HG03103 (cell line): ENCODE measurements at regions not wholly inside any gene's neighbourhood (a gene's known extent, or its start where the extent isn't known, plus 50 kb on each side); places are given as distances from the start of the nearest gene placed in this dataset.
A peak's percentile ranks its signal among the peaks of the same experiment; 100 is the strongest.
"Not testable (repeated sequence)": the region's sequence is repeated elsewhere in the genome, so short reads cannot be mapped to it uniquely, and the experiment has no call there.

Experiments used
- ATAC-seq: cut with Tn5 transposase; IDR thresholded peaks from one replicate; pipeline ENCODE4 v1.9.1; 2021; ENCODE audit warnings: low read depth; ENCODE audit not compliant: unreplicated experiment

DNA sequence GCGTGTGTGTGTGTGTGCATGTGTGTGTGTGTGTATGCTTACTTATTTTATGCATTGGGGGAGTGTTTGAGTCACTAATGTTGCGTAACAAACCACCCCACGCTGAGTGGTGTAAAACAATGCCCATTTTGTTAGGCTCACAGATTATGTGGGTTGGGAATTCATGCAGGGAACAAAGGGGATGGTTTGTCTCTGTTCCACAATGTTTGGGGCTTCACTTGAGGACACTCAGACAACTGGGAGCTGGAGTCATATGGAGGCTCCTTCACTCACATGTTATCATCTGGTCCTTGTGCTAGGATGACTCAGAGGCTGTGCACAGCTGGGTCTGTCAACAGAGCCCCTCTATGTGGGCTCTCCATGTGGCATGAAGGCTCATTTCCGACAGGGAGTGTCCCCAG, 51.3 kb upstream of the LARGE1 start:
- ATAC-seq, result no peak

DNA sequence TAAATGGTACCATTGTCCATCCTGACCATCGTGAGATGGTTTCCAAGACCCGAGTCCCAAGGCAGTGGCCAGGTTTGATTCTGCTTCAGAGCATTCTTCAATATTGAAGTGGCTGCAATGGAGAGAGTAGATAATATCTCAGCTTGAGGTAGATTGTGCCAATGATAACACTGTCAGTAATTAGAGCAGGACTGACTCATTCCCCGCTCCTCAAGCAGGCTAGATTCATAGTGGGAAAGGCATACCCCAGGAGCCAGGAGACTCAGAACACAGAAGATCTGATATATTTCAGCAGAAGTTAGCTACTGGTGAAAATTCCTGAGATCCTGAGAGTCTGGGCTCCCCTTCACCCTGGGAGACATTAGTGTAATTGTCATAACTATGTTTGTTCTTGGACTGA, 55.6 kb upstream of the LARGE1 start:
- no peak for ATAC-seq

- no peak for ATAC-seq
Observed at GRCh38 chr22:33983558-33983957, 63.3 kb upstream of the LARGE1 start.

GRCh38 chr22:33984211-33984610, 63.9 kb upstream of the LARGE1 start:
- ATAC-seq, result no peak

DNA sequence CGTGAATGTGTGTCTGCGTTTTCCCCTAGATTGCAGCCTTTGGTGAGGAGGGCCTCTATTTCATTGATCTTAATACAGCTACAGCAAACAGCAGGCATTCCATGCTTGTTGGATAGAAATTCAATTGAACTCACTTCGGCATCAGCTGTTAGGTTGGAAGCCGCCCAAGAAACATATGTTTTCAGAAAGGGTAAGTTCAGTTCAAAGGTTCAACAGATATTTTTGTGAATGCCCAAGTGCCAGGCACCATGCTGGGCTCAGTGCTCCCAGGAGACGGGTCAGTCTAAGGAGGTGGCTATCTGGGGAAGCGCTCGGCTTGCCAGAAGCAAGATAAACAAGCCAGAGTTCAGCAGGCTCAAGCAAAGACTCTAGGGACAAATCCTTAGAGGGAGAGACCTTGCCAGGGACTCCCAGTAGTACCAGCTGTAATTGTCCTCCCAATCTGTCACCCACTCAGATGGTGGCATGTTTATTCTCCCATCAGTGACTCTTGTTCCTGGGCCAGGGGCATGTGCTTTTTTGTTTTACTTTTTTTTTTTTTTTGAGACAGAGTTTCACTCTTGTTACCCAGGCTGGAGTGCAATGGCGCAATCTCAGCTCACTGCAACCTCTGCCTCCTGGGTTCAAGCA, 64.5 kb upstream of the LARGE1 start:
- no peak for ATAC-seq

DNA sequence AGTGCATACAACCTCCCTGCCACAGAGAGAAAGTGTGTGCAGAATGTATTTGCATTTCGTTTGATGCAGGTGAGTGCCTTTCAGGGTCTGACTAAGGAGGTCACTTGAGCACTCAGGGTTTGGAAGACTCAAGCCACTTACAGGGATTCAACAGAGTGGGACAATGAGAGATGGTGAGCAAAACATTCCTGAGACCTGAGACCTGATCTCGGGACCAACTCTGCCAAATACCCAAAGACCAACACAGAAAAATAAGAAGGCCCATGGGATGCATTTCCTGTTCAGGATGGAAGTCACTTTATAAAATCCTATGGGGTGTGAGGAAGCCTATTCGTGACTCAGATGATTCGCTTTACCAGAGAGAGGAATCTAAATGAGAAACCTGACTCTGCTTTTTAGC, 65.2 kb upstream of the LARGE1 start:
- ATAC-seq, result no peak

DNA sequence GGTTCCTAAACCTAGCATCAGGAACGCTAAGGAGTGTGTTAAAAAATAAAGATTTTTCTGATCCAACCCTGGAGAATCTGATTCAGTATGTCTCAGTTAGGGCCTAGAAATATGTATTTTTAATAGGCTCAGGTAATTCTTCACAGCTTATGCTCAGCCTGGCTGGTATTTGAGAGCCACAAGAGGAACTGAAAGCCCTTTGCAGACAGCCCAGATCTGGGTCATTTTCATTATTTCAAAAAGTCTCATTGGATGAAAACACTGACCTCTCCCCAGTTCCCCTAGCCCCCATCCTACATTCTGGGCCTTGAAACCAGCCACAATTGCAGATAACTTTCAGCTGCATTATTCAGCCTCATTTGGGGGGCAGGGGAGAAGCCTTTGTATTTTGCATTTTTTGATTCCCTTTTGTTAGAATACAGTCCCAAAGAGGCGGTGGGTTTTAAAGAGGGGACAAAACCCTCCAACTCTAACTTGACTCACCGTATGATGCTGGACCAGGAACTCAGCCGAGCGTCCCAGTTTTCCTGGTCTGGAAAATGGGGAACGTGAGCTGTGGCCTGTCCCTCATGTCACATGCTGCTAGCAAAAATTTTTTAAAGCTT, 66.0 kb upstream of the LARGE1 start:
- ATAC-seq, result peak; percentile 61

DNA sequence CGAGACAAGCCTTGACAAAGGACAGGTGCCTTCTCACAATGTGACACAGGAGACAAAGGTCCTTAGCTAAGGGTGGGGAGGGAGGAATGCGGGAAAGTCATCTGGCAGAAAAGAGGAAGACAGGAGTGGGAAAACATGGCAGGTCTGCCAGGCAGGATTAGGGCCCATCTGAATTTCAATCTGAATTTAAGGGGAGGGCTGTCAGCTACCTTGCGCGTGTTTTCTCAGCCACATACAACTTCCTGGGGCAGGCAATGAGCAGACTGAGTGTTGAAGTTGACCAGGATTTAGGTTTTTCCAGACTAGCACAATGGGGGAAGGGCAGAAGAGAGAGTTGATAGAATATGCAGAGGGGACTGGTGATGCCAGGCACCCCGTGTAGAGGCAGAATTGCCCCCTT, 66.7 kb upstream of the LARGE1 start:
- ATAC-seq, result no peak

DNA sequence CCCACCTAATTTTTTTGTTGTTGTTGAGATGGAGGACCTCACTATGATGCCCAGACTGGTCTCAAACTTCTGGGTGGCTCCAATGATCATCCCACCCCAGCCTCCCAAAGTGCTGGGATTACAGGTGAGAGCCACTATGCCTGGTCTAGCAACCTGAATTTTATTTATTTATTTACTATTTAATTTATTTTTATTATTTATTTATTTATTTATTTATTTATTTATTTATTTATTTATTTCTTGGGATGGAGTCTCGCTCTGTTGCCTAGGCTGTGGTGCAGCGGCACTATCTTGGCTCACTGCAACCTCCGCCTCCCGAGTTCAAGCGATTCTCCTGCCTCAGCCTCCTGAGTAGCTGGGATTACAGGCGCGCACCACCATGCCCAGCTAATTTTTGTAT, 69.0 kb upstream of the LARGE1 start:
- not testable (repeated sequence) for ATAC-seq

- ATAC-seq, result no peak
Observed at GRCh38 chr22:33991620-33992019, 71.3 kb upstream of the LARGE1 start.

- no peak for ATAC-seq
Observed at GRCh38 chr22:33996824-33997223, 76.5 kb upstream of the LARGE1 start.

DNA sequence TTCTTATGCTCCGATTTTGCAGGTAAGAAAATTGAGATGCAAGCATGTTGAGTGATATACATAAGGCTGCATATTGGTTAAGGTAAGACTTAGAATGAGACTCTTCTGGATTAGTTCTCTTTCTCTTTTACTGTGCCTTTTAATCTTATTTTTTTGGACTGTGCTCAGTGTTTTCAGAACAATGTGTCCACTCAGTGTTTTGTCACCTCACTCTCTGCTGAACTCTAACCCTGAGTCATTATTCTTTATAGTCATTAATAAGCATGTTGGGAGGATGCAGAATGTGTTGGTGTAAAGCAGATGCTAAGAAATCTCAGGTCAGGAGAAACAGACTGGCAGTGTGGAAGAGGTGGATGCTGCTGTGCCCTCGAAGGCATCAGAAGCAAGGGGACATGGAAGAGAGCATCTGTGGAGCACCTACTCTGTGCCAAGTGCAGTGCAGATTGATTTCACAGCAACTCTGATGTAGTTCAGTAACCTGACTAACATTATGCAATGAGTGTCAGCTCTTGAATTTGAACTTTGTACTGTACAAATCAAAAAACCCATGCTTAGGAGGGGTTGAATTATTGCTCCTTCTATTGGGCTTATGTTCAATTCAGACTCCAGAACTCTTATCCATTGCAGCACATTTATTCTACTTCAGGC, 80.7 kb upstream of the LARGE1 start:
- no peak for ATAC-seq

- no peak for ATAC-seq
Observed at GRCh38 chr22:34001701-34002466, 81.6 kb upstream of the LARGE1 start.

DNA sequence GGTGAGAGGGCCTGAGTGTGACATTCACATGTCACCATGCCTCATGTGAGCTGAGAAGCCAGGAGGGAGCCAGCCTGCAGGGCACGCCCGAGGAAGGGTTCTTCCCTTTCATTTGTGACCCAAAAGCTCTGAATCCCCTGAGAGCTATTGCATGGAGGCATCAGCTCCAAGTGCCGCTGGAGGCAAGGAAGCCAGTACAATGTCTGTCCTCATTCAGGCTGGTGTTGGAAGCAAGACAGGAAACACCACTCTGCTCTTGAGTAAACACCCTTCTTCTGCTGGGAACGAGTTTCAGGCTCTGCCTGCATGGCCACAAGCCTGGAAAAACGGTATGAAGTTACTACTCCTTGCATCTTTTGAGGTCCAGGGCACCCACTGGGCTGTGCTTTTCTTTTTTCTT, 83.8 kb upstream of the LARGE1 start:
- no peak for ATAC-seq

DNA sequence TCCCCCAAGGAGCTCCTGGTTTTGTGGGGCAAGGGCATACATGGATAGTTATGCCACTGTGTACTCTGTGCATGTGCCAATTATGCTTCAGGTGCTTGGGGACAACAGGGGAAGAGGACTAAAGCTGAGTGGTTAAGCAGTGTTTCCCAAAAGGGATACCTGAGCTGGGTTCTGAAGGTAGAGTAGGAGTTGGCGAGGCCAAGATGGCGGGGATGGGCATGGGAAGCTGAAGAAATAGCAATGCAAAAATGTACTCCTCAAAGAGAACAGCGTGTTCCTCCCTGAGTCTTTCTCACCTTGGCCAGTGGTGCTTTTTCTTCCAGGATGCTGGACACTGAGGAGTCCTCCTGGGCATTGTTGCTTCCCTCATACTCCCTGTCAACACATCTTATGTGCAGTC, 90.0 kb upstream of the LARGE1 start:
- no peak for ATAC-seq

GRCh38 chr22:34015642-34016041, 95.4 kb upstream of the LARGE1 start:
- no peak for ATAC-seq

DNA sequence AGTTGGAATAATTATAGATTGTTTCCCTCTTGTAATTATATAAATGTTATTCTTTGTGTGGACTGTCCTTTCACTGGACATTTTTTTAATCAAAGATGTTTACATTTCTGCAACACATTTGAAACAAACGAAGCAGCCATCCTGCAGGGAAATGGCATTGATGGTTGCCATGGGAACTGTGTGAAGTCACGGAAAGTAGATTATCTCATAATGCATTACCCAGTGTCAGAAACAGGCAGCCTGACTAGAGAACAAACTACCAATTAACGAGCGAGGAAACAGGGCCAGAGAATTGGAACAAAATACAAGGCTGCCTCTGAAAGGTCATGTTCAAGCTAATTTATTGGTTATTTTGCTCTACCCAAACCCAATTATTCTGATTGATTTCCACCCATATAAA, 96.9 kb upstream of the LARGE1 start:
- ATAC-seq, result no peak

- ATAC-seq, result no peak
Observed at GRCh38 chr22:34019190-34019845, 99.0 kb upstream of the LARGE1 start.

DNA sequence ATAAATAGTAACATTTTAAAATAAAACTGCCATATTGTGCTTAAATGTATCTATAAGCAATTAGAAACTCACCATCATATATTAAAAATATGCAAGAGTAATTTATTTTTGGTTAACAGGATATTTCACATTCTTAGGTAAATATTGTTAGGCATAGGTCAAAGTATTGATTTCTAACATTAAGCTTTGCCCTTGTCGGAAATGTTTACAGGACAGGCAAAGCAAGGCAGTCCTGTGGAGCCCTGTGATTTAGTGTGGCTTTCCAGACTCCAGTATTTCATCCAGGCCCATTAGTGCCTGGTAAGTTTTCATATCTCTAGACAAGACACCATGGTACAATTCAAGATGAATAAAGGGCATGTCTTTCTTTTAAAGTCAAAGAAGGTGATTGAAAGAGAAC, 114.9 kb upstream of the LARGE1 start:
- no peak for ATAC-seq

DNA sequence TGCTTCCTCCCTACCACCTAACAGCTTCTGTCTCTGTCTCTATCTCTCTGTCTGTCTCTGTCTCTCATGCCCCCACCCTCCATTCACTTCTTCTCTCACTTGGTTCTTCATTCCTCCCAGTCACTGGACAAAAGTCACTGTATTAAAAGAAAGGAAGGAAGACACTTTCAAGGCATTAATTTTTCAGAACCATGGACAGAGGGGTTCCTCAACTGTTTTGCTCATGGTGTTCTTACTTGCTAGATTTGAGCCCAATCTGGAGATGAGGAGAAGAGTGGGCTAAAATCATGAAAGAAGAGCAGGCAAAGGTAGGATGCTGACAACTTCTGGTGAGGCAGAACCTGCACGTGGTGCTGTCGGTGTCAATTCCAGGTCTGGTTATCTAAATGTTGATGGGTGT, 116.7 kb upstream of the LARGE1 start:
- no peak for ATAC-seq
